Breast epithelium (tissue), 3 donors: ENCODE measurements at regions not wholly inside any gene's neighbourhood (a gene's known extent, or its start where the extent isn't known, plus 50 kb on each side); places are given as distances from the start of the nearest gene placed in this dataset.

Experiments
- POLR2A ChIP-seq: fragments of 450-650 bp; IDR thresholded peaks from one replicate; pipeline ENCODE4 v1.6.1; 2016; ENCODE audit warnings: antibody characterized with exemption, mild to moderate bottlenecking, moderate library complexity
- TF ChIP-seq, protein P1 (sequence below), 3 donors: fragments of 450-650 bp; IDR thresholded peaks; one replicate each; pipeline ENCODE4 v1.5.1; 2016 to 2017; ENCODE audit warnings: antibody characterized with exemption in 3 of 3, mild to moderate bottlenecking in 3 of 3, moderate library complexity in 3 of 3

DNA sequence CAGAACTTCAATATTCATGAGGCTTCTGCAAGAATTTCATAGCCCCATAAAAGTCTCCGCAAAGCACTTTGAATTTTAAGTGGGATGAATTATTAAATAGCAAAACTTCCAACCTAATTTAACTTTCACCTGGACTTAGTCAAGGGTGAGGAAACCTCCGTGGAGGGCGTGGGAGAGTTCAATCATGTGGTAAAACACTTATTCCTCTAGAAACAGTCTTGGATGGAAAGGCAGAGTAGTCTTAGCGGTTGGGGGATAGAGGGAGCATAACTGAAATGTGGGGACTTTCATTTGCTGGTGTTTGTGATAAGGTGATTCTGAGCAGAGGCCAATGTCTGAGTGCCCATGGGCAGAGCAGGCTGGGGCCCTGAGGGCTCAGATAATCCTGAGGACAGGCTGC lies 241.9 kb downstream of the IRX1 start:
- TF ChIP-seq, protein P1, sequence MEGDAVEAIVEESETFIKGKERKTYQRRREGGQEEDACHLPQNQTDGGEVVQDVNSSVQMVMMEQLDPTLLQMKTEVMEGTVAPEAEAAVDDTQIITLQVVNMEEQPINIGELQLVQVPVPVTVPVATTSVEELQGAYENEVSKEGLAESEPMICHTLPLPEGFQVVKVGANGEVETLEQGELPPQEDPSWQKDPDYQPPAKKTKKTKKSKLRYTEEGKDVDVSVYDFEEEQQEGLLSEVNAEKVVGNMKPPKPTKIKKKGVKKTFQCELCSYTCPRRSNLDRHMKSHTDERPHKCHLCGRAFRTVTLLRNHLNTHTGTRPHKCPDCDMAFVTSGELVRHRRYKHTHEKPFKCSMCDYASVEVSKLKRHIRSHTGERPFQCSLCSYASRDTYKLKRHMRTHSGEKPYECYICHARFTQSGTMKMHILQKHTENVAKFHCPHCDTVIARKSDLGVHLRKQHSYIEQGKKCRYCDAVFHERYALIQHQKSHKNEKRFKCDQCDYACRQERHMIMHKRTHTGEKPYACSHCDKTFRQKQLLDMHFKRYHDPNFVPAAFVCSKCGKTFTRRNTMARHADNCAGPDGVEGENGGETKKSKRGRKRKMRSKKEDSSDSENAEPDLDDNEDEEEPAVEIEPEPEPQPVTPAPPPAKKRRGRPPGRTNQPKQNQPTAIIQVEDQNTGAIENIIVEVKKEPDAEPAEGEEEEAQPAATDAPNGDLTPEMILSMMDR (IDR thresholded peaks at IDR 0.05), result no peak
- no peak for TF ChIP-seq POLR2A
